Astrocyte (in vitro differentiated cells and primary cell): ENCODE measurements at regions not wholly inside any gene's neighbourhood (a gene's known extent, or its start where the extent isn't known, plus 50 kb on each side); places are given as distances from the start of the nearest gene placed in this dataset.

Source experiments
- EZH2 ChIP-seq: IDR thresholded peaks from 2 replicates; pipeline ENCODE4 v1.6.1; 2012; ENCODE audit warnings: mild to moderate bottlenecking, low read length, inconsistent platforms; ENCODE audit not compliant: insufficient read depth
- TF ChIP-seq, protein P1 (sequence below): IDR thresholded peaks from 2 replicates; pipeline ENCODE4 v1.5.1; 2011; ENCODE audit warnings: low read depth, mild to moderate bottlenecking, inconsistent platforms, low read length, moderate library complexity; ENCODE audit not compliant: insufficient read depth

DNA sequence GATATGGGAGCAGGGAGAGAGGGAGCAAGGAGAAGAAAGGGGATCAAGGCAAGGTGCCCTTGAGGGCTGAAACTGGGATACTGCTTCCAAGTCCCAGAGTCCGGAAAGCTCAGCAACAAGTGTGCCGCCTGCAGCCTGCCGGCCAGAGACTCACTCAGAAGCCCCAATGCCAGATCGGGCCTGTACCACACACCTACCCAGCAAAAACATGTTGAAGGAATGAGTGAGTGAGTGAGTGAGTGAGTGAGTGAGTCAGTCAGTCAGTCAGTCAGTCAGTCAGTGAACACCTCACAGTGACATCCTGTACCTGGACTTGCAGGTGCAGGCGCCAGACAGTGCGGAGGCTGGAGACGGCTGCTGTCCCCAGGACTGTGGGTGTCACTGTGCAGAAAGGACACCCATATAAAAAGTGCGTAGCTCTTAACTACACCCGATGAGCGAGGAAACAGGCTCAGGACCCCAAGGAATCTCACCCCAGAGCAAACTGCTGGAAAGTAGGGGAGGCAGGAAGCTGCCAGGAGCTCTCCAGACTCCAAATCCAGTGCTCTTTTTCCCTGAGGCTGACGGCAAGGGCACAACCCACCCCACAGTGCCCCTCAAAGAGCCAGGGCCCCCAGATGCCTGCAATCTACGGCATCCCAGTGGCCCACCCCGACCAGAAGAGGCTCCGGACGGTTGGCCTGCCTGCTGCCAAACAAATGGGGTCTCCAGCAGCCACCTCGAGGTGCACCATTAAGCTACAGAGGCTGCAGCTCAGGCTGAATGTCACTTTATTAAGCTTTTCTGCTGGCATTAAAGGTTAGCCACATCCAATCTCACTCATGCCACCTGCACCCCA lies 261.7 kb downstream of the NPHP4 start:
- TF ChIP-seq, protein P1, sequence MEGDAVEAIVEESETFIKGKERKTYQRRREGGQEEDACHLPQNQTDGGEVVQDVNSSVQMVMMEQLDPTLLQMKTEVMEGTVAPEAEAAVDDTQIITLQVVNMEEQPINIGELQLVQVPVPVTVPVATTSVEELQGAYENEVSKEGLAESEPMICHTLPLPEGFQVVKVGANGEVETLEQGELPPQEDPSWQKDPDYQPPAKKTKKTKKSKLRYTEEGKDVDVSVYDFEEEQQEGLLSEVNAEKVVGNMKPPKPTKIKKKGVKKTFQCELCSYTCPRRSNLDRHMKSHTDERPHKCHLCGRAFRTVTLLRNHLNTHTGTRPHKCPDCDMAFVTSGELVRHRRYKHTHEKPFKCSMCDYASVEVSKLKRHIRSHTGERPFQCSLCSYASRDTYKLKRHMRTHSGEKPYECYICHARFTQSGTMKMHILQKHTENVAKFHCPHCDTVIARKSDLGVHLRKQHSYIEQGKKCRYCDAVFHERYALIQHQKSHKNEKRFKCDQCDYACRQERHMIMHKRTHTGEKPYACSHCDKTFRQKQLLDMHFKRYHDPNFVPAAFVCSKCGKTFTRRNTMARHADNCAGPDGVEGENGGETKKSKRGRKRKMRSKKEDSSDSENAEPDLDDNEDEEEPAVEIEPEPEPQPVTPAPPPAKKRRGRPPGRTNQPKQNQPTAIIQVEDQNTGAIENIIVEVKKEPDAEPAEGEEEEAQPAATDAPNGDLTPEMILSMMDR: no peak
- TF ChIP-seq EZH2: no peak
